Endodermal cell (in vitro differentiated cells): ENCODE measurements at regions not wholly inside any gene's neighbourhood (a gene's known extent, or its start where the extent isn't known, plus 50 kb on each side); places are given as distances from the start of the nearest gene placed in this dataset.

ENCODE experiments used
- DNase-seq: peaks from one replicate; pipeline ENCODE4 v3.0.0-alpha.2; 2017
- H3K27ac ChIP-seq: 2 replicates; pipeline ENCODE4 v1.5.1; 2013; ENCODE audit warnings: mild to moderate bottlenecking, low read depth, low read length, moderate library complexity
- H3K27me3 ChIP-seq: 2 replicates; pipeline ENCODE4 v1.6.1; 2013; ENCODE audit warnings: mild to moderate bottlenecking, low read length, moderate library complexity; ENCODE audit not compliant: insufficient read depth, control insufficient read depth, poor library complexity, severe bottlenecking
- H3K36me3 ChIP-seq: 2 replicates; pipeline ENCODE4 v1.7.0; 2013; ENCODE audit warnings: mild to moderate bottlenecking, low read length, moderate library complexity; ENCODE audit not compliant: control insufficient read depth, insufficient read depth
- H3K4me1 ChIP-seq: one replicate; pipeline ENCODE4 v1.7.0; 2013; ENCODE audit warnings: low read length; ENCODE audit not compliant: control insufficient read depth, insufficient read depth
- H3K4me3 ChIP-seq: 2 replicates; pipeline ENCODE4 v1.5.1; 2013; ENCODE audit warnings: mild to moderate bottlenecking, low read length, moderate library complexity
- H3K9ac ChIP-seq: 2 replicates; pipeline ENCODE4 v1.6.1; 2013; ENCODE audit warnings: mild to moderate bottlenecking, low read length, moderate library complexity; ENCODE audit not compliant: poor library complexity, severe bottlenecking; ENCODE audit errors: extremely low read depth
- H3K9me3 ChIP-seq: 2 replicates; pipeline ENCODE4 v1.6.1; 2013; ENCODE audit warnings: mild to moderate bottlenecking, low read length, moderate library complexity; ENCODE audit not compliant: control insufficient read depth
- H3K27ac Mint-ChIP-seq: 2 replicates; pipeline ENCODE4 v1.8.0; 2020; ENCODE audit warnings: mixed read lengths
- H3K27me3 Mint-ChIP-seq: 2 replicates; pipeline ENCODE4 v1.8.0; 2021; ENCODE audit warnings: mild to moderate bottlenecking, mixed read lengths; ENCODE audit not compliant: insufficient read depth
- H3K36me3 Mint-ChIP-seq: 2 replicates; pipeline ENCODE4 v1.8.0; 2020; ENCODE audit warnings: low read depth, mixed read lengths
- H3K4me1 Mint-ChIP-seq: 2 replicates; pipeline ENCODE4 v1.8.0; 2020; ENCODE audit warnings: mixed read lengths
- H3K4me3 Mint-ChIP-seq: 2 replicates; pipeline ENCODE4 v1.8.0; 2020; ENCODE audit warnings: mild to moderate bottlenecking, moderate library complexity, mixed read lengths
- H3K9me3 Mint-ChIP-seq: 2 replicates; pipeline ENCODE4 v1.8.0; 2020; ENCODE audit warnings: mild to moderate bottlenecking, mixed read lengths
- WGBS, 2 experiments: methylation state at CpG; one replicate each; pipeline versions ENCODE4 v1.1.5 to v1.1.7; 2013; ENCODE audit warnings: missing lambda C conversion rate in 2 of 2, mixed read lengths in 1 of 2; ENCODE audit not compliant: insufficient coverage in 1 of 2, insufficient read length in 1 of 2; 5-methylcytosine and 5-hydroxymethylcytosine counted together
- TF ChIP-seq, protein P1 (sequence below): fragments of 200-600 bp; sonication (generic); conservative IDR thresholded peaks from 2 replicates; pipeline ENCODE4 v1.5.0; 2021; ENCODE audit warnings: antibody characterized with exemption, mild to moderate bottlenecking

DNA sequence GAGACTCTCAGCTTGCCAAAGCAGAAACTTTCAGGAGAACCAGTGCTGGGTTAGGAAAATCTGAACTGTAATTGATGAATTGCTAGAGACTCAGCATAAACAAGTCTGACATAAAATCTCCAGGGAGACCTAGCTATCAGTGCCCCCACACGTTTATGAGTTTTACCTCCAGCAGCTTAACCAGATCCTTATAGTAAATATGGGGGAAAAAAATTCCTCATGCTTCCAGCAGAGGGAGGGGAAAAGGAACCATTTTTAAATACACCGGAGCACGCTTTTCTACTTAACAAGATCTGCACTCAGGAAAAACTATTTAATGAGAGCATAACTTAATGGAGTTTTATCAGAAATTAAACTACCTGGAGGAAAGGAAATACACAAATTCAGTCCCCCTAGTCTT is 1040.7 kb upstream of the INTU start:
- H3K27ac Mint-ChIP-seq = no peak overlapping the region
- Histone ChIP-seq H3K36me3 (no peaks in the 10 kb centered on the region), H3K4me1 (no peaks in the 10 kb centered on the region), H3K4me3 (no peak overlapping the region), H3K27ac (no peak overlapping the region), H3K27me3 (no peaks in the 10 kb centered on the region), H3K9me3 (no peaks in the 10 kb centered on the region), H3K9ac (no peak overlapping the region)
- 79% methylated on average over 3 of the region's 3 CpGs; no CpG with 5 or more reads in 1 of the 2 experiments for WGBS, 2 experiments
- H3K4me1 Mint-ChIP-seq = peaks cover 2% of the 10 kb centered on the region
- TF ChIP-seq, protein P1, sequence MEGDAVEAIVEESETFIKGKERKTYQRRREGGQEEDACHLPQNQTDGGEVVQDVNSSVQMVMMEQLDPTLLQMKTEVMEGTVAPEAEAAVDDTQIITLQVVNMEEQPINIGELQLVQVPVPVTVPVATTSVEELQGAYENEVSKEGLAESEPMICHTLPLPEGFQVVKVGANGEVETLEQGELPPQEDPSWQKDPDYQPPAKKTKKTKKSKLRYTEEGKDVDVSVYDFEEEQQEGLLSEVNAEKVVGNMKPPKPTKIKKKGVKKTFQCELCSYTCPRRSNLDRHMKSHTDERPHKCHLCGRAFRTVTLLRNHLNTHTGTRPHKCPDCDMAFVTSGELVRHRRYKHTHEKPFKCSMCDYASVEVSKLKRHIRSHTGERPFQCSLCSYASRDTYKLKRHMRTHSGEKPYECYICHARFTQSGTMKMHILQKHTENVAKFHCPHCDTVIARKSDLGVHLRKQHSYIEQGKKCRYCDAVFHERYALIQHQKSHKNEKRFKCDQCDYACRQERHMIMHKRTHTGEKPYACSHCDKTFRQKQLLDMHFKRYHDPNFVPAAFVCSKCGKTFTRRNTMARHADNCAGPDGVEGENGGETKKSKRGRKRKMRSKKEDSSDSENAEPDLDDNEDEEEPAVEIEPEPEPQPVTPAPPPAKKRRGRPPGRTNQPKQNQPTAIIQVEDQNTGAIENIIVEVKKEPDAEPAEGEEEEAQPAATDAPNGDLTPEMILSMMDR = peak; percentile 75
- no peak for DNase-seq
- H3K9me3 Mint-ChIP-seq = no peaks in the 10 kb centered on the region
- H3K27me3 Mint-ChIP-seq = no peaks in the 10 kb centered on the region
- H3K36me3 Mint-ChIP-seq = no peaks in the 10 kb centered on the region
- no peak overlapping the region for H3K4me3 Mint-ChIP-seq

GRCh38 chr4:126593626-126594025 is 1039.1 kb upstream of the INTU start:
- Histone ChIP-seq H3K27me3 (no peaks in the 10 kb centered on the region), H3K4me3 (no peak overlapping the region), H3K36me3 (no peaks in the 10 kb centered on the region), H3K27ac (no peak overlapping the region), H3K9ac (no peak overlapping the region), H3K4me1 (no peaks in the 10 kb centered on the region), H3K9me3 (no peaks in the 10 kb centered on the region)
- Mint-ChIP-seq H3K4me3 (no peak overlapping the region), H3K27me3 (no peaks in the 10 kb centered on the region), H3K9me3 (no peaks in the 10 kb centered on the region), H3K36me3 (no peaks in the 10 kb centered on the region), H3K4me1 (peaks cover 2% of the 10 kb centered on the region), H3K27ac (no peak overlapping the region)
- TF ChIP-seq, protein P1 = no peak
- WGBS, 2 experiments = 98% methylated on average over 2 of the region's 2 CpGs; no CpG with 5 or more reads in 1 of the 2 experiments
- no peak for DNase-seq

DNA sequence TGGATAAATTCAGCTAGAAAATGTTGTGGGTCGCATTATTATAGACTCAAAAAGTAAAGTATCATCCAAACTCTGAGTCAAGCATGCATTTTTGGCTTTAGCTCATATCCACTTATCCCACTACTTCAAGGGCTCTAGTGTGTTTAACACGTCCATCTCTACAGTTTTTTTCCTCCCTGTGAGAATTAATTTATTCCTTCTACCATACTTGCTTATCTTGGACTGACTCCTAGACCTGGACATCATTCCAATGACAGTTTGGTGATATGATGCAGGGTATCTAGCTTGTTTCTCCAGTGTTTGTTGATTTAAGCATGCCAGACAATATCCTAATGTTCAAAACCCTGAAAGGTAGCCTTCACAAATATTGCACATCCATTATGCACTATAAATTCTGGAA is 1037.1 kb upstream of the INTU start:
- Mint-ChIP-seq H3K27ac (no peak overlapping the region), H3K4me3 (no peak overlapping the region), H3K9me3 (no peaks in the 10 kb centered on the region), H3K36me3 (no peaks in the 10 kb centered on the region), H3K4me1 (peaks cover 2% of the 10 kb centered on the region), H3K27me3 (no peaks in the 10 kb centered on the region)
- H3K27ac ChIP-seq = no peak overlapping the region
- H3K4me3 ChIP-seq = no peak overlapping the region
- no peaks in the 10 kb centered on the region for H3K9me3 ChIP-seq
- H3K9ac ChIP-seq = no peak overlapping the region
- H3K4me1 ChIP-seq = no peaks in the 10 kb centered on the region
- TF ChIP-seq, protein P1 = no peak
- H3K36me3 ChIP-seq = no peaks in the 10 kb centered on the region
- WGBS, 2 experiments = 86 to 100% methylated on average over 2 of the region's 2 CpGs
- no peaks in the 10 kb centered on the region for H3K27me3 ChIP-seq
- no peak for DNase-seq
